B cell (primary cell): ENCODE measurements at regions not wholly inside any gene's neighbourhood (a gene's known extent, or its start where the extent isn't known, plus 50 kb on each side); places are given as distances from the start of the nearest gene placed in this dataset.

Source experiments
- ATAC-seq: fragments of 200-7000 bp; cut with Tn5 transposase; one replicate; pipeline ENCODE4 v1.10.0; 2021; ENCODE audit warnings: low read depth, mild to moderate bottlenecking, moderate number of reproducible peaks, moderate library complexity
- CTCF ChIA-PET: fragments of 350-600 bp; sonication (Branson Sonifier 250); formaldehyde crosslinking; loops from one replicate; lab custom pipeline; 2021; ENCODE audit warnings: antibody characterized with exemption, inconsistent platforms; lab: Charles Lee
- POLR2A ChIA-PET: fragments of 350-600 bp; sonication (Branson Sonifier 250); formaldehyde crosslinking; loops from one replicate; lab custom pipeline; 2021; ENCODE audit warnings: antibody characterized with exemption; lab: Charles Lee
- DNase-seq: peaks from one replicate; pipeline ENCODE4 v3.0.0; 2013
- H2AFZ ChIP-seq: 2 replicates; pipeline ENCODE4 v1.6.1; 2012; ENCODE audit warnings: mild to moderate bottlenecking, low read depth, low read length; ENCODE audit not compliant: insufficient read depth, poor library complexity, severe bottlenecking
- H3K27ac ChIP-seq, 2 donors: 1 replicate in 1 of 2; 2 replicates in 1 of 2; pipeline ENCODE4 v1.5.1; 2012 to 2013; ENCODE audit warnings: low read length in 2 of 2, mild to moderate bottlenecking in 2 of 2, moderate library complexity in 1 of 2
- H3K27me3 ChIP-seq, 4 experiments: fragments of 200-600 bp in 1 of 4; sonication (generic) in 1 of 4; replicated peaks in 1 of 4; 1 replicate in 2 of 4; 2 replicates in 2 of 4; pipeline versions ENCODE4 v1.6.1 to v1.7.0; 2013 to 2016; ENCODE audit warnings: low read length in 3 of 4, mild to moderate bottlenecking in 2 of 4, mixed read lengths in 1 of 4, moderate library complexity in 1 of 4; ENCODE audit not compliant: insufficient read depth in 4 of 4, control insufficient read depth in 3 of 4; ENCODE audit errors: control extremely low read depth in 1 of 4
- H3K36me3 ChIP-seq, 2 experiments: replicated peaks in 1 of 2; 1 replicate in 1 of 2; 2 replicates in 1 of 2; pipeline versions ENCODE4 v1.6.1 to v1.7.1; 2013; ENCODE audit warnings: low read length in 1 of 2; ENCODE audit not compliant: insufficient read depth in 2 of 2, control insufficient read depth in 1 of 2; ENCODE audit errors: control extremely low read depth in 1 of 2, extremely low read depth in 1 of 2
- H3K4me1 ChIP-seq, 2 donors: fragments of 200-600 bp in 1 of 2; sonication (generic) in 1 of 2; 1 replicate in 1 of 2; 2 replicates in 1 of 2; pipeline versions ENCODE4 v1.5.1 to v1.6.1; 2013 to 2017; ENCODE audit warnings: low read length in 2 of 2; ENCODE audit not compliant: control insufficient read depth in 2 of 2, insufficient read depth in 2 of 2
- H3K4me2 ChIP-seq: replicated peaks from 2 replicates; pipeline ENCODE3; 2012; ENCODE audit warnings: mild to moderate bottlenecking, low read depth, low read length; ENCODE audit not compliant: poor library complexity, severe bottlenecking
- H3K4me3 ChIP-seq, 5 experiments: fragments of 200-600 bp in 1 of 5; sonication (generic) in 1 of 5; 1 replicate in 3 of 5; 2 replicates in 2 of 5; pipeline versions ENCODE4 v1.5.1 to v1.7.0; 2011 to 2016; ENCODE audit warnings: low read length in 4 of 5, mild to moderate bottlenecking in 4 of 5, low read depth in 2 of 5, control low read depth in 1 of 5, moderate library complexity in 1 of 5; ENCODE audit not compliant: insufficient read depth in 1 of 5; ENCODE audit errors: control extremely low read depth in 1 of 5, extremely low read depth in 1 of 5
- H3K79me2 ChIP-seq: fragments of 200-600 bp; sonication (generic); one replicate; pipeline ENCODE4 v1.6.0; 2016; ENCODE audit warnings: low read length; ENCODE audit not compliant: control insufficient read depth, insufficient read depth
- H3K9ac ChIP-seq: fragments of 200-600 bp; sonication (generic); 2 replicates; pipeline ENCODE4 v1.6.1; 2017; ENCODE audit warnings: mild to moderate bottlenecking, low read length, moderate library complexity
- H3K9me3 ChIP-seq, 3 donors: one replicate each; pipeline versions ENCODE4 v1.6.1 to v1.7.1; 2013; ENCODE audit warnings: low read length in 2 of 3; ENCODE audit not compliant: control insufficient read depth in 2 of 3, insufficient read depth in 1 of 3; ENCODE audit errors: control extremely low read depth in 1 of 3
- H4K20me1 ChIP-seq: 2 replicates; pipeline ENCODE4 v1.6.0; 2012; ENCODE audit warnings: mild to moderate bottlenecking, low read length; ENCODE audit not compliant: insufficient read depth, control insufficient read depth, poor library complexity, severe bottlenecking
- H3K27ac Mint-ChIP-seq: one replicate; pipeline ENCODE4 v1.8.0; 2021; ENCODE audit warnings: mixed read lengths
- H3K27me3 Mint-ChIP-seq: one replicate; pipeline ENCODE4 v1.8.0; 2021; ENCODE audit warnings: mixed read lengths
- H3K4me1 Mint-ChIP-seq: one replicate; pipeline ENCODE4 v1.8.0; 2021; ENCODE audit warnings: mixed read lengths
- H3K4me3 Mint-ChIP-seq: one replicate; pipeline ENCODE4 v1.8.0; 2021; ENCODE audit warnings: mixed read lengths
- H3K9me3 Mint-ChIP-seq: one replicate; pipeline ENCODE4 v1.8.0; 2022; ENCODE audit warnings: mixed read lengths; ENCODE audit not compliant: insufficient read depth
- CTCF ChIP-seq: fragments of 200-600 bp; IDR thresholded peaks from one replicate; pipeline ENCODE4 v1.8.0; 2022; ENCODE audit warnings: antibody characterized with exemption, mild to moderate bottlenecking
- EZH2 ChIP-seq: IDR thresholded peaks from 2 replicates; pipeline ENCODE4 v1.6.1; 2012; ENCODE audit warnings: borderline replicate concordance, low read depth, mild to moderate bottlenecking, moderate library complexity, low read length; ENCODE audit not compliant: insufficient read depth, poor library complexity, severe bottlenecking
- WGBS: methylation state at CpG from one replicate; pipeline ENCODE4 v1.1.5; 2013; ENCODE audit warnings: missing lambda C conversion rate; ENCODE audit not compliant: insufficient coverage; 5-methylcytosine and 5-hydroxymethylcytosine counted together
- intact Hi-C: fragments of 100-400 bp; cut with micrococcal nuclease; formaldehyde crosslinking; loops from one replicate; pipeline ENCODE4 v1.10.0; 2022

DNA sequence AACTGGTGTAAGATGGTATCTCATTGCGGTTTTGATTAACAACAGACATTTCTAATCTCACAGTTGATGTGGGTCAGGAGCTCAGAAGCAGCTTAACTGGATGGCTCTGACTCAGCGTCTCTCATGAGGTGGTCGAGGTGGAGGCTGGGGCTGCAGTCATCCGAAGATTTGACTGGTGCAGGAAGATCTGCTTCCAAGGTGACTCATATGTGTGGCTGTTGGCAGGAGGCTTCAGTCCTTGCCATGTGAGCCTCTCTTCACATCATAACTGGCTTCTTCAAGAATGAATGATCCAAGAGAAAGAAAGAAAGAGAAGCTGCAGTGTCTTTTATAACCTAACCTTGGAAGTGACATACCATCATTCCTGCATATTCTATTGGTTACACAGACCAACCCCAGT lies 376.1 kb downstream of the SEC14L1 start:
- Mint-ChIP-seq H3K4me1 (no peaks in the 10 kb centered on the region), H3K9me3 (peaks cover 3% of the 10 kb centered on the region), H3K27ac (no peak overlapping the region), H3K4me3 (no peak overlapping the region), H3K27me3 (peaks cover under 1% of the 10 kb centered on the region)
- no peak for TF ChIP-seq EZH2
- no peak for TF ChIP-seq CTCF
- Histone ChIP-seq H3K27ac (no peak overlapping the region), H3K4me3 (no peak overlapping the region), H3K79me2 (no peaks in the 10 kb centered on the region), H3K9me3 (peaks cover under 1 to 3% (median 3%) of the 10 kb centered on the region in 3 donors), H3K4me1 (no peaks in the 10 kb centered on the region), H4K20me1 (no peaks in the 10 kb centered on the region), H3K27me3 (peaks cover 0 to 5% (median 0%) of the 10 kb centered on the region in 4 experiments), H3K36me3 (no peaks in the 10 kb centered on the region), H3K9ac (no peak overlapping the region), H3K4me2 (no peak overlapping the region), H2AFZ (no peak overlapping the region)
- POLR2A ChIA-PET: no interaction called here
- CTCF ChIA-PET: interaction anchor here (1.1 to 1.3 kb wide), 2 partner anchors 87 to 185 kb away, joined by 3 to 4 read pairs; no protein-coding TSS in a partner anchor
- no CpG with 5 or more reads among the region's 4 CpGs for WGBS
- DNase-seq (no peak), ATAC-seq (no peak)
- intact Hi-C loops: no loop called here

- ChIA-PET CTCF (no interaction called here), POLR2A (no interaction called here)
- WGBS: 95% methylated on average over 12 of the region's 13 CpGs
- H3K4me3 Mint-ChIP-seq: no peak overlapping the region
- TF ChIP-seq EZH2 (no peak), CTCF (no peak)
- no peak overlapping the region for H3K4me2 ChIP-seq
- no peak overlapping the region for H3K27ac ChIP-seq
- H3K79me2 ChIP-seq: no peaks in the 10 kb centered on the region
- H2AFZ ChIP-seq: no peak overlapping the region
- H4K20me1 ChIP-seq: no peaks in the 10 kb centered on the region
- no peaks in the 10 kb centered on the region for H3K9me3 ChIP-seq
- H3K9ac ChIP-seq: no peak overlapping the region
- no peak overlapping the region for H3K4me3 ChIP-seq
- H3K27ac Mint-ChIP-seq: no peak overlapping the region
- peaks cover 0 to 5% (median 0%) of the 10 kb centered on the region in 4 experiments for H3K27me3 ChIP-seq
- no peaks in the 10 kb centered on the region for H3K4me1 ChIP-seq
- H3K4me1 Mint-ChIP-seq: no peaks in the 10 kb centered on the region
- intact Hi-C loops: no loop called here
- H3K9me3 Mint-ChIP-seq: peaks cover 2% of the 10 kb centered on the region
- DNase-seq (no peak), ATAC-seq (no peak)
- H3K36me3 ChIP-seq: no peaks in the 10 kb centered on the region
- H3K27me3 Mint-ChIP-seq: peaks cover 7% of the 10 kb centered on the region
Observed at GRCh38 chr17:77521076-77521475, 380.3 kb downstream of the SEC14L1 start.
